HG03571 (cell line): ENCODE measurements at regions not wholly inside any gene's neighbourhood (a gene's known extent, or its start where the extent isn't known, plus 50 kb on each side); places are given as distances from the start of the nearest gene placed in this dataset.
"Not testable (repeated sequence)": the region's sequence is repeated elsewhere in the genome, so short reads cannot be mapped to it uniquely, and the experiment has no call there.

Experiments used
- ATAC-seq: cut with Tn5 transposase; IDR thresholded peaks from one replicate; pipeline ENCODE4 v1.9.1; 2021; ENCODE audit not compliant: unreplicated experiment

DNA sequence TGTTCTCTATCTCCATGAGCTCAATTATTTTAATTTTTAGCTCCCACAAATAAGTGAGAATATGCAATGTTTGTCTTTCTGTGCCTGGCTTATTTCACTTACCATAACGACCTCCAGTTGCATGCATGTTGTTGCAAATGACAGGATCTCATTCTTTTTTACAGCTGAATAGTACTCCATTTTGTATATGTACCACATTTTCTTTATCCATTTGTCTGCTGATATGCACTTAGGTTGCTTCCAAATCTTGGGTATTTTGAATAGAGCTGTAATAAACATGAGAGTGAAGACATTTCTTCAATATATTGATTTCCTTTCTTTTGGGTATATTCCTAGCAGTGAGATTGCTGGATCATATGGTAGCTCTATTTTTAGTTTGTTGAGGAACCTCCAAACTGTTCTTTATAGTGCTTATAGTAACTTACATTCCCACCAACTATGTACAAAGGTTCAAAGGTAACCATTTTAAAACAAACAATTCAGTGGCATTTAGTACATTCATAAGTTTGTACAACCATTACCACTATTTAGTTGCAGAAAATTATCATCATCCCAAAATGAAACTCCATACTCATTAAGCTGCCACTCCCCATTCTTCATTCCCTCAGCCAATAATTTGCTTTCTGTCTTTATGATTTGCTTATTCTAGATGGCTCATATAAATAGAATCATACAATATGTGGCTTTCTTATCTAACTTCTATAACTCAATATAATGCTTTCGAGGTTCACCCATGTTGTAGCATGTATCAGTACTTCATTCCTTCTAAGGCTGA is 255.9 kb upstream of the NFIA start:
- no peak for ATAC-seq

DNA sequence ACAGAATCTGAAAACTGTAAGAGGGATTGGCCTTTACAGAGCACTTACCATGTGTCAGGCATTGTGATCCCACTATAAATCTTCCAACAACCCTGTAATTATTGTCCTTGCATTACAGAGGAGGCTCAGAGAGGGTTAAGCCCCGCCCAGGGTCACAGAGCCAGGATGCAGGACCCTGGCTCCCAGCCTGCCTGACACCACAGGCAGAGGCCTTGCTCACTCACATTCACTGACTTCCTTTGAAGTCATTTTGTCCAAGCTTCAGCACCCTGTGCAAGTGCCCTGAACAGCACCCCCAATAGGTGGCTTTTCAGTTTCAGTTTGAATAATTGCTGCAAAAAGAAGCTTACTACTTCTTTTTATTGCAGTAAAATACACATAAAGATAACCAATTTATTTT is 256.8 kb upstream of the NFIA start:
- ATAC-seq, result no peak

DNA sequence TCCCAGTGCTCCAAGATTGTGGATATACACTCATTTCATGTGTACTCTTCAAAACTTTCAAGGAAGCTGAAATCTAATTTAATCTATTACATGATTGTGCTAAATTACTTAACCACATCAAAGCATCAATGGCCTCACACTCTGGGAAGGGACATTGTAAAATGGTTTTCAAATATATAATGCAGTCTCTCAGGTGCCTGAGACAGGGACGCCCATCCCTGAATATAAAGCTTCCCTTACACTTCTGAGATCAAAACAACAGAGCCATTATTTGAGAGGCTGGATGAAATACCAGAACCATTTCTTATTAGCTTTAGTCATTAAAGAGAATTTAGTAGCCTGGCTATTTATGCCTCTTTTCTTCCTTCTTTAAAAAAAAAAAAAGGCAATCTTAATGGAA is 259.2 kb upstream of the NFIA start:
- ATAC-seq, result no peak

DNA sequence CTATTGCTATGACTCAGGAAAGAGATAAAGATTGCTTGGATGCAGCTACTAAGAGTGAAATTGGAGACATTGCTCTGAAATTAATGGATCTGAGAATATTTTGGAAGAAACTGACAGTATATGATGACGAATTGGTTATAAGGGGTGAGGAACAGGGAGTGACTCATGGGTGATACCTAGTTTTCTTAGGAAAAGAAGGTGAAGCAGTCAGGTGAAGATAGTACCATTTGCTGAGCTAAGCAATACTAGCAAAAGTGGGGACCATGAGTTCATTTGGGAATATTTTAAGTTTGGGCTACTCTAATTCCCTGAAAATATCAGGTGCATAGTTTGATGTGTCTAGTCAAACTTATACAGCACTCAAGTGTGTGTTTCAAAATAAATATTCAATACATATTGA is 260.1 kb upstream of the NFIA start:
- no peak for ATAC-seq

DNA sequence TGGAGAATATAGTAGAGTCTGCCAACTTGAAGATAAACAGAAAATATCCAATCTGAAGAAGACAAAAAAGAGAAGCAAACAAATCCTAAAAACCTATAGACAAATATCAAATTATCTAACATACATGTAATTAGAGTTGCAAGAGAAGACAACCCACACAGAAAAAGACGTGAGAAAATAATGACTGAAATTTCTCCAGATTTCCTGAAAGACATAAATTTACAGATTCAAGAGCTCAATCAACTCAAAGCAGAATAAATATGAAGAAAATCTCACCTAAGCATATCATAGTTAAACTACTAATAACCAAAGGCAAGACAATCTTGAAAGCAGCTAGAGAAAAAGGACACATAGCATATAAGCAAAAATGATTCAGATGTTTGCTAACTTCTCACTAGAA is 261.2 kb upstream of the NFIA start:
- ATAC-seq, result no peak

DNA sequence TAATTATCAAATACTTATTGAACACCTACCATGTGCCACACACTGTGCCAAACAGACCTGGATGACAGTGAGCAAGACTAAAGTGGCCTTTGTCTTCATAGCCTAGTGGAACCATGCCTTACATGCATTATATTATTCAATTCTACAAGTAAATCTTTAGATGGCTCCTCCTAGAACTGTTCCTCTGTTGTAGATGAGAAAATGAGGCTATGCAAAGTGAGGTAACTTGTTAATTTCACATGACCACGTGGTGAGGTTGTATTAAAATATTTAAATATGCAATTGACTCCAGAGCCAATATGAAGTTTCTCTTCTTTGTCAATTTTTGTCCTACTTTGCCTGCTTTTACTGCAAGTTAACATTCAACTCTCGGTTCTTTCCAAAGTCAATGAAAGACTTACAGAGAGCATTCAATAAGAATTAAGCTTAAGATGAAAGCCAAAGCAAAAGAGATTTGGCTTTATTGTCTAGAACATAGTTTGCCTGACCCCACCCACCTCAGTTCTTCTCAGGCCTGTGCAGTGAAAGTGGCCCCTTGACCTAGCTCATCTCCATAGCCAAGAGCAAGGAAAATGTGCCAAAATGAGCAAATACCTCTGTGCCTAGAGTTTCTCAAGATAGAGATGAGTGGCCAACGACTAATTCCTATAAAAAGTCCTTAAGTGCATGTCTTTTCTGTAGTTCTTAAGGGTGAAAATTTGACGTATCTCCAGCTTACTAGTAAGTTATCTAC is 263.2 kb upstream of the NFIA start:
- ATAC-seq, result no peak

DNA sequence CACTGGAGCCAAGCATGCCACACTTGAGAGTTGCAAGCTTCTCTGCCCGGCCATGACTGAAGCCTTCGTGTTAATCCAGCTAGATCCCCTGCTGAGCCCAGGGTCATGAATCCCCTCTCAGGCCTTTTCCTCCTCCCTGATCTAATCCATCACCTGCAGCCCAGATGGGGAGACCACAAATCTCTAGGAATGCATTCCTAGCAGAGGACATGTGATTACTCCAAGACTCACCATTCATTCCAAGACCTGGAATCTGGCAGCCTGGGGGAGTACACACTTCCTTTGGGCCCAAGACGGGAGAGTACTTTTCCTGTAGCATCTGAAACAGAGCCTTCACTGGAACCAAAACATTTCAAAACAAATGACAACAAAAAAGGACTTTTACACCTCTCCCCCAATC is 269.3 kb upstream of the NFIA start:
- ATAC-seq, result no peak

DNA sequence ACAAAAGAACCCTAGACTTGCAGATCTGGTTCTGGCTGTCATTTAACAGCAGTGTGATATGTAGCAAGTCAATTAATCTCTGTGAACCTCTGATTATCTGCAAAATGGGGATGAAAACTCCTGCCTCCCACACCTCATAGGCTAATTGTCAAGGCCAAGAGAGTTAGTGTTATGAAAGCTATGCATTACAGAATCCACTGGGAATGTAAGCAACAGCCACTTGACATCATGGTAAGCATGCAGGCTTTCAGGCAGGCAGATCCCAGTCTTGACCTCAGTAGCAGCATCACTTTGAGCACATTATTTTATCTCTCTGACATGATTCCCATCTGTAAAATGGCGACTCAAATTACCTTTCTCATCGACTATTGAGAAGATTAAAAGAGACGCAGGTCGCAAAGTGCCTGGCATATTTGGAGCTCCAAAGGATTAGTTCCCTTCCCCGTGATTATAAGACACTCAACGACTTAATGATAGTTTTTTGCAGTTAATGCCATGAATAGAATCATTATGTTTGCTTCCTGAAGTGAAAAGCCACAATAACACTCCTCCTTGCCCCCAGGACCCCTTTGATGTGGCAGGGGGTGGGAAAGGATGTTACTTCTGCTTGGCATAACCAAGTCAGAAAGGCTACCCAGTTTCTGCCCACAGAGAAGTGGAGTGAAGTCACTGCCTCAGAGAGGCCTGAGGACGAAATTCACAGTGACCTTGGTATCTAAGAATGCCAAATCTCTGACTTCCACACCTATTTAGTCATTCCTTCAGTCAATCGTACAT is 273.0 kb upstream of the NFIA start:
- ATAC-seq, result no peak

DNA sequence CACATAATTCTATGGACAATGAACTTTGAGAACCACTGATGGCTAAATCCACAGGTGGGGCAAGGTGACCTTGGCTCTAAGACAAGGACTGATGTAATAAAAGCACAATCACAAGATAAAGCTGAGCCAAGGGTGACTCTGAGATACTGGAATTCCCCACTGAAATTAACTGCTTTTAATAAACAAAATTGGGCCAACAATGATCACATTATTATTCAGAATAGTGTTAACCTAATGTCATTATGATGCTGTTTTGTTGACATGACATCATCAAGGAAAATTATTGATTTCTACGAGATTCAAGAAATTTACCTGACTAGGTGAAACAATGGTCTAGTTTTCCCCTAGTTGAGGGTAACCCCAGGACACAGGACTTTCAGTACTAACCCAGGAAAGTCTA is 273.7 kb upstream of the NFIA start:
- ATAC-seq, result no peak

DNA sequence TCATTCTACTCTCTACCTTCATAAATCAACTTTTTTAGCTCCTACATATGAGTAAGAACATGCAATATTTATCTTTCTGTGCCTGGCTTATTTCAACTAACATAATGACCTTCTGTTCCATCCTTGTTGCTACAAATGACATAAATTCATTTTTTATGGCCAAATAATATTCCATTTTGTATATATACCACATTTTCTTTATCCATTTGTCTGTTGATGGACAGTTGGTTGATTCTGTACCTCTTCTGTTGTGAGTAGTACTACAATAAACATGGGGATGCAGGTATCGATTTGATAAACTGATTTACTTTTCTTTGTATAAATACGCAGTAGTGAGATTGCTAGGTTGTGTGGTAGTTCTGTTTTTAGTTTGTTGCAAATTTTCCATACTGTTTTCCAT is 279.5 kb upstream of the NFIA start:
- no peak for ATAC-seq

DNA sequence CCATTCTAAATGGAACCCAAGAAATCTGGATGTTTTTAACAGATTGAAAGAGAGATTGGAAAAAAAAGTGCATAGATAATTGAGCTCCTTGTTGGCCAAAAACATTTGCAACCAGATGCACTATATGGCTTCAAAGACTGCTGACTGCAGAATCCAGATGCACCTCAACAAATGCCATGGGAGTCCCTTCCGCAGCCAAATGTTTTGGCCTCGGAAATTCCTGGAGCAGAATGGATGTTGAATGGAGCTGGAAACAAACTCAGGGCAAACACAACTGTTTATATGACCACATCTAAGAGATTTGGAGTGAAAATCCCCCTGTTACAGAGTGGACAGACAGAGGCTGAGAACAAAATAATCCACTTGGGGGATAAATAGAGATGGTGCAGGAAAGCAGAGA is 285.0 kb upstream of the NFIA start:
- no peak for ATAC-seq

DNA sequence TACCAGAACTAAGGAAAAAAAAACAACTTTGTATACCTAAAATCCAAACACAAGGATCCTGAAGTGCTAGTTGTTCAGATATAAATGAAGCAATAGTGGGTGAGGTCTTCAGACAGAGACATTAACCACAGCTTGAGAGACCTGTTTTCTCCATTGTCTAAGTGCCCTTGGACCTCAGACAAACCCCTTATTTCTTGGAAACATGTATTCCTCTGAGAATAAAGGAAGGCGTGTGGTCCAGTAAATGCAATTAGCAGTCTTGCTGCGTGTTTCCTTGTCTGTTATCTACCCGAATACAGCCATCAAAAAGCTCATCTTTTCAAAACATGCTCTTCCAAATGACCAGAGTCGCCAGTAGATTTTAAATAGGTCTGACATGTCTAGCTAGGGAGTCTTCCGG is 291.1 kb upstream of the NFIA start:
- ATAC-seq, result no peak

DNA sequence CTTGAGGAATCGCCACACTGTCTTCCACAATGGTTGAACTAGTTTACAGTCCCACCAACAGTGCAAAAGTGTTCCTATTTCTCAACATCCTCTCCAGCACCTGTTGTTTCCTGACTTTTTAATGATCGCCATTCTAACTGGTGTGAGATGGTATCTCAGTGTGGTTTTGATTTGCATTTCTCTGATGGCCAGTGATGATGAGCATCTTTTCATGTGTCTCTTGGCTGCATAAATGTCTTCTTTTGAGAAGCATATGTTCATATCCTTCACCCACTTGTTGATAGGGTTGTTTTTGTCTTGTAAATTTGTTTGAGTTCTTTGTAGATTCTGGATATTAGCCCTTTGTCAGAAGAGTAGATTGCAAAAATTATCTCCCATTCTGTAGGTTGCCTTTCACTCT is 309.3 kb upstream of the NFIA start:
- ATAC-seq, result not testable (repeated sequence)

DNA sequence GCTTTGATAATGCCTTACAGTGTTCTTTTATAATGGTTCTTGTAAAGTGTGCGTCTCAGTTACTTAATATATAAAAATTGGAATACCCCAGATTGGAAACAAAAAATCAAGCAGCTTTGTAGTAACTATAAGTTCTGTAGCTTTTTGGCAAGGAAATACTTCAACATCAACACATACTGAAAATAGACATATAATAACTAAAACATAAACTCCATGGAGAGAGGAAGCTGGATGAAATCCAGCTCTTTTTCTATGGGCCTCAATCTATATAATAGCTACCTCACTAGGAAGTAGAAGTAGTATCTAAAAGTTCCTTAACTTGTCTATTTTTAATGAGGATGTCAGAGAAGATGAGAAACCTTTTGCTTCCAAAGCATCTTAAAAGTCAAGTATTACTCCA is 313.3 kb upstream of the NFIA start:
- no peak for ATAC-seq

DNA sequence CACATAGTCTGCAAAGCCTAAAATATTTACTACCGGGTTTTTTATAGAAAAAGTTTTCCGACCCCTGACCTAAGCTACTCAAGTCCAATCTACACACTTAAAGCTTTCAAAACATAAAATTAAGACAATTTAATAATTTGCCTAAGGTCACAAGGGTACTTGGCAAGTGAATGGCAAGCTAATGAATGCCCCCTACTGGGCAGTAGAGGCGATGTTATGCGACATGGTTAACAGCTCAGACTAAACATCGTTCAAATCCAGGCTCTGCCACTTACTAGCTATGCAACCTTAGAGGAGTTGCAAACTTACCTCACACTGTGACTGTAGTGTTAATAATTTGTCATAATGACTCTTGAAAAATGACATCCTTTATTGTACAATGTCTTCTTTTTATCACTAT is 317.2 kb upstream of the NFIA start:
- peak; percentile 64 for ATAC-seq

DNA sequence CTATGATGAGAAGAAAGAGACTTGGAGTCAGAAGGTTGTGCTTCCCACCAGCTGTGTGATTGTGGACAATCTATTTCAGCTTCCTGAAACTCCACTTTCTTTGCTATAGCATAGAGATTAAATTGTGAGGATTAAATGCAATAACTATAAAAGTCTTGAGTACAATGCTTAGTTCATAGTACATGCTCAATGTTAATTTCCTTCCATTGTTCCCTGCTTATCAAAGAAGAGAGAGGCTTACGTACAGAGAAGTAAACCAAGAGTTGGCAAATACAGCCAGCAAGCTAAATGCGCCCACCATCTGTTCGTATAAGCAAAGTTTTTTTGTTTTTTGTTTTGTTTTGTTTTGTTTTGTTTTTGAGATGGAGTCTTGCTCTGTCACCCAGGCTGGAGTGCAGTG is 317.9 kb upstream of the NFIA start:
- ATAC-seq, result no peak

DNA sequence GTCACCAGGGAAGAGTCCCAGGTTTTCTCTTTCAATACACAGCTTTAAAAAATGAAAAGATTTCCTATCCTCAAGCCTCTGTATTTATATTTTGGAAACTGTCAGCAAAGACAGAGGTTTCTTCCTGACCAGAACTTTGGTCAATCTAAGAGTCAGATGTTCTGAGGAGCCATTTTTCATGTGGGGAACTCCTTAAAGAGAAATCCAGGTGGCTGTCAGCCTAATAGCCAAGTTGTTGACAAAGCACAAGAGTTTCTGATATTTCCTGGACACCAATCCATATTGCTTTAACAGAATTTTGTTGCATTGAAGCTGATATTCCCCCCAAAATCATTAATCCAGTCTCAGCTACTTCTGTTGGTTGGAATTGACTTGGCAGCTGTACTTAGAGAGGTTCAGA is 318.6 kb upstream of the NFIA start:
- ATAC-seq, result no peak

DNA sequence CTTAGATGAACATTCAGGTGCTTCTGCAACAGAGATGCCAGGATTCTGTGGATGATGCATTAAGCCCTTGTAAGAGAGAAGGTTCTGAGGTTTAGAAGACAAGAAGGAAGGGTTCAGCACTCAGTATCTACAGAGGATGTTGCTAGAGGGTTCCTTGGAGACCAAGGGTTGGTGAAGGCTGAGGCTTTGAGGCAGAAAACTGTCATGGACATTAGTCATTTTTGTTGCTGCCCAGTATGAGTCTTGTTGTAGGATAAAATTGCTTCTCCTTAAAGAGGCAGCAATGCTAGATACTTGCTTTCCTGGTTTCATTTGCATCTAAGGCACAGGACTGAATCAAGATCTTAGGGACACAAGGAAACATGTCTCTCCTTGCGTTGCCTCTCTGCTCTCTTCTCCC is 319.4 kb upstream of the NFIA start:
- ATAC-seq, result no peak

DNA sequence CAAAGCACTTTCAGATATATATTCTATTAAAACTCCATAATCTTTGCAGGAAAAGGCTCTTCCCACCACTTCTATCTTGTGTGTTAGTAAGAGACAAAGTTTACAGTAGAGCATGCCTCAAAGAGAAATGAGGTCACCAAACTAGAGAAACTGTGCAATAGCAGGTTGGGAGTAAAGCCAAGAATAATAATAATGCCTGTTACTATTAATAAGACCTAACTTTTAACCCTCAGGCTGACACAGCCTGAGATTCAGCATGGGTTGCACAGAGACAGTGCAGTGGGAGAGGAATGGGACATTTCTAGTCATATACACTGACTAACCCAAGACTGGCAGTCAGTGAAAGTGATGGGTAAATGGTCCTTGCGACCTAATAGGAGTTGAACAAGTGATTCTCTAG is 320.2 kb upstream of the NFIA start:
- ATAC-seq, result no peak

DNA sequence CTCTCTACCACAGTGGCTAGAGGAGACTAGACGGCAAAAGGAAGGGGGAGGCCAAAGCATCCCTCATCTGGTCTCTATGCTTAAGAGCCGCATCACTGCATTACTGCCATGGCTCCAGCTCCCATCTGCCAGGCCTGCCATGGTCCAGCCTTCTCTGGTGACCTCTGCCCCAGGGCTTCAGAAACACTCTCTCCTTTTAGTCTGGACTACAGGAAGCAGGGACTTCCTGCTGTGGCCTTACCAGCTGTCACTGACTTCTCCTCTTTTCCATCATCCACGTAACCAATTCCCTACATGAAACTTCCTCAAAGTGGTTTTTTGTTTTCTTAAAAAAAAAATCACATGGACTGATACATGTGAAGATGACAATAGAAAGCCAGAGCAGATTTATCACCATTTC is 323.1 kb upstream of the NFIA start:
- no peak for ATAC-seq

DNA sequence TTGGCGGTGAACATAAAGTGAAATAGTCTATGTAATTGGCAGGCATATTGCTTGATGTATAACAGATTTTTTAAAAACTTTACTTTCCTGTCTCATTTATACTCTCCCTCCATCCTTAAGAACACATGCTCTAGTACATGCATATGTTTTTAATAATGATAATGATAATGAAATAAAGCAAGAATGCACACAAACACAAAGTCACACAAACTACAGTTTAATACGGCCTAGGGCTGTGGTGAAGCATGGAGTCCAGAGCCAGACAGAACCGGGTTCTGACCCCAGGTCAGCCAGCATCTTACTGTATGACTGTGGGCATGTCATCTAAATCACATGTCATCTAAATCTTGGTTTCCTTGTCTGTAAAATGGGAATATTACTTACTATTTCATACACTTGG is 324.9 kb upstream of the NFIA start:
- ATAC-seq, result no peak
